NOMO-1 treated with dmso at 0.1 percent for 144 hours (cell line): ENCODE measurements at regions not wholly inside any gene's neighbourhood (a gene's known extent, or its start where the extent isn't known, plus 50 kb on each side); places are given as distances from the start of the nearest gene placed in this dataset.

Experiments used
- DNase-seq: peaks from one replicate; lab custom pipeline; 2025; ENCODE audit not compliant: unreplicated experiment; lab: John Stamatoyannopoulos, UW

- no peak for DNase-seq
These were observed 225.8 kb upstream of the CIBAR2 start for GRCh38 chr16:85337910-85338637.

- DNase-seq, result no peak
These were observed 226.3 kb upstream of the CIBAR2 start for GRCh38 chr16:85338638-85338982.

GRCh38 chr16:85338989-85339685, 226.9 kb upstream of the CIBAR2 start:
- no peak for DNase-seq

- no peak for DNase-seq
These were observed 229.9 kb upstream of the CIBAR2 start for GRCh38 chr16:85341972-85342695.

- DNase-seq, result no peak
These were observed 232.3 kb upstream of the CIBAR2 start for GRCh38 chr16:85344502-85345128.

GRCh38 chr16:85345129-85345639, 232.9 kb upstream of the CIBAR2 start:
- no peak for DNase-seq

GRCh38 chr16:85346404-85347212, 234.3 kb upstream of the CIBAR2 start:
- DNase-seq, result no peak

GRCh38 chr16:85347213-85347591, 234.9 kb upstream of the CIBAR2 start:
- DNase-seq, result no peak

- no peak for DNase-seq
These were observed 236.0 kb upstream of the CIBAR2 start for GRCh38 chr16:85348065-85348840.

GRCh38 chr16:85348911-85349334, 236.7 kb upstream of the CIBAR2 start:
- no peak for DNase-seq

- no peak for DNase-seq
These were observed 237.3 kb upstream of the CIBAR2 start for GRCh38 chr16:85349365-85350145.

GRCh38 chr16:85350146-85350728, 238.0 kb upstream of the CIBAR2 start:
- no peak for DNase-seq

GRCh38 chr16:85350973-85351372, 238.7 kb upstream of the CIBAR2 start:
- DNase-seq, result no peak

- DNase-seq, result no peak
These were observed 240.7 kb upstream of the CIBAR2 start for GRCh38 chr16:85353013-85353412.

GRCh38 chr16:85353839-85354685, 241.8 kb upstream of the CIBAR2 start:
- DNase-seq, result no peak

- DNase-seq, result no peak
These were observed 242.6 kb upstream of the CIBAR2 start for GRCh38 chr16:85354686-85355514.

GRCh38 chr16:85355515-85355837, 243.2 kb upstream of the CIBAR2 start:
- no peak for DNase-seq
